HG03565 (cell line): ENCODE measurements at regions not wholly inside any gene's neighbourhood (a gene's known extent, or its start where the extent isn't known, plus 50 kb on each side); places are given as distances from the start of the nearest gene placed in this dataset.

Experiments used
- ATAC-seq: cut with Tn5 transposase; IDR thresholded peaks from one replicate; pipeline ENCODE4 v1.9.1; 2021; ENCODE audit warnings: mild to moderate bottlenecking, moderate library complexity; ENCODE audit not compliant: unreplicated experiment

DNA sequence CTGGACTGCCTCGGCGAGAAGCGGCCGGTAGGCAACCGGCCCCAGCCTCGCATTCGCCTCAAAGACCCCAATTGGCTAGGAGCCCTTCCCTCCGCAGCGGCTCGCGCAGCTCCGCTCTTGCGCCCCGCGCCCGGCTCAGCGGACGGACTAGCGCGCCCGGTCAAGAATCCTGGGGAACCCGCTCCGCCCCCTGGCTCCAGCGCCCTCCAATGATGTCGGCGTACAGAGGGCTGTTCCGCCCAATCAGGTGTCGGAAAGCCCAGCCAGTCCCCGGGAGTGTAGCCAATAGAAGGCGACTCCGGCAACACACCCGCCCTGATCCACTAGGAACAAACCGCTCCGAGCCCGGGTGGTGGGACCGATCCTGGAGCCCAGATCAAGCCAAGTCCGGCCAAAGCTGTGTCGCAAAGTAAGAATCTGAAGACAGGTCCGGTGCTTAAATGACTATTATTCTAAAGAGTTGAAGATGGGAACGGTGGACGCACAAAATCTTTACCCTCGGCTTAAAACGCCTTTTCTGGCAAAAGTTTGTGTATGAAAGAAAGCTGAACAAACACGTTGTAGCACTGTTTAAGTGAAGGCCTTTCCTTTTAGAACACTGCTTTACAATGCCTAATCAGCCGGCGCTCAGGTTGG is 132.2 kb downstream of the OGFRL1 start:
- peak; percentile 97 for ATAC-seq

DNA sequence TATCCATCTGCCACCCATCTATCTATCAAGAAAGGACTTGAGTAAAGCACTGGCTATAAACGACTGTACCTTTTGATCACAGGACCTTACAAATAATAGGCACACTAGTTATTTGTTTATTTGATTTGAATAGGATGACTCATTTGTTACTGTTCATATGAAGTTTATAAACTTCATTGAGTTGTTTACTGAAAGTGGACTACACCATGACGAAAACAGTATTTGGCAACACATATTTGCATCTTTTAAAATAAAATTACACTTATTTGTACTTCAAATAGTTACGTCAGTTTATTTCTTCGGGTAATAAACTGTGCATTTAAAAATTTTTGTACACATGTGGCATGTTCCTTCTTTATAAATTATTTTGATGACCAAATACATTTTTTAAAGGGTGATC is 133.0 kb downstream of the OGFRL1 start:
- ATAC-seq, result no peak

DNA sequence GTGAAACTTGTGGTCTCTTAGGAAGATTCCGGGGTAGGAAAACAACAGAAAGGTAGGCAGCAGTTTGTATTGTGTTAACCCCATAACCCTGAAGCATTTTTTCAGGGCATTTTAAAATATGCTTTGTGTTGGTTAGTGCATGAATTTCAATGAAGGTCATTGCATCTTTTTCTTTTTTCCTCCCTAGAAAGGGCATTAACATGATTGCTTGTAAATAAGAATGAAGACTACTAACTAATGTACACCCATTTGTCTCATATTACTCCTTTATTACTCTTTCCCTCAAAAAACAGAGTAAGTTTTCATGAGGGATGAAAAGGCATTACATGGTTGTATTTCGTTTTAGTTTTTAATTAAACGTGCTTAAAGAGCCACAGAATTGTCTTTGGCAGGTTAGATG is 141.4 kb downstream of the OGFRL1 start:
- ATAC-seq, result no peak

DNA sequence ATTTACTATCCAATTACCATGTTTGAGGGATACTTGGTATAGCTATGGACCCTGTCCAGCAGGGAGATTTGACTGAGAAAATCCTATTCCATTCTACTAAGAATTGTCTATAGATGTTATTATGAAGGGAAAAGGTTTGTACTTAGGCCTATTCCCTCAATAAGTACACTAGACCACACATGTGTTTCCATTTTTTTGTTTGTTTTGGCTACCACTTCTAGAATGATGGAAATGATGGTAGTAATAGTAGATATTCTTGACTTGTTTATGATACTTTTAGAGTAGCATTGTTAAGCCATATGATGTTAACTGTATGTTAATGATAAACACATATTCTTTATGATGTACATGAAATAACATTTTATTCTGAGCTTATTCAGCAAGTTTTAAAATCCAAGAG is 144.8 kb downstream of the OGFRL1 start:
- no peak for ATAC-seq

DNA sequence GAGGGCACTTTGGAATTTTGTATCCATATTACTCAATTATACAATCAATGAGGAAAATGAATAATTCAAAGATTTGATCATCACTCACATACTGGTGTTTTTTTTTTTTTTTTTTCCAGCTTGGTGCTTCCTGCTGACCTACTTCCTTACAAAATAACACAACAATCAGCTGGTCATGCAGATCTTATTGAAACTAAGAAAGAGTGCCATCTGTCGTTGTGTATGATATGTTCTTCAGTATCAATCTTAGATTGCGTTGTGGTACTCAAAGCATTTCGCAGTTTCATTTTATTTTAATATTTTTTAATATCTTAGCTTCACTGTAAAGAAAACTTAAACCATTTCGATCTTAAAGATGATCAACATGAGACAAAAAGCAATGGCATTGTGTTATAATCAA is 155.6 kb downstream of the OGFRL1 start:
- no peak for ATAC-seq

DNA sequence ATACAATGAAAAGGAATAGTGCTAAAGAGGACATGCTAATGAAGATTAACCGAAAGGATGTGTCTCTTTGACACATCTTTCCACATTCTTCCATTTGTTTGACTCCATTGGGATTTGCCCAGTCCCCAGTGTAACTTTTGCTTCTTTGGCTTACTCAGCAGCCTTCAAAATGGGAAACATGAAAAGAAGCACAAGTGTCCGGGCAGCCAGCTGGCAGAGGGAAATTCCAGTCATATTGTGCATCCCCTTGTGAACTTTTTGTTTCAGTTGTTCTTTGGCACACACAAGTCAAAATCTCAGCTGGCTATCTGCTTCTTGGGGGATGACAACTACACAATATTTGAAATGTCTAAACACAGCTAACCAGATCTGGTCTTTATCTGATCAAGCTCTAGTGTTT is 157.4 kb downstream of the OGFRL1 start:
- peak; percentile 25 for ATAC-seq

DNA sequence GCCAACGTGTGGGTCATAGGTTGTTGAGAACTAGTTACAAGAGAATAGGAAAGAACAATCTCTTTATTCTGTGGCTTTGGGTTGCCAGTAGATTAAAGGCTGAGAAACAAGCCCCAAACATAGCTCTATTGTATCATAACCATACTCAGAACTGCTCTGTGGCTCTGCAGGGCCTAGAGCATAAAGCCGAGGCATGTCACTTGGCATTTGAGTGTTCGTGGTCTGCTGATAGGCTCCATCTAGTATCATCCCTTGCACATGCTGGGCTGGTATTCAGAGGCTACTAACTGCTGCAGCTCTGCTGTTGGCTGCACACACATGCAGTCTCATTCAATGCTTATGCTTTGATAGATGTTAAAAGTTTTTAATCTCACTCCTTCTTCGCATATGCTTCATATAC is 157.9 kb downstream of the OGFRL1 start:
- peak; percentile 45 for ATAC-seq

DNA sequence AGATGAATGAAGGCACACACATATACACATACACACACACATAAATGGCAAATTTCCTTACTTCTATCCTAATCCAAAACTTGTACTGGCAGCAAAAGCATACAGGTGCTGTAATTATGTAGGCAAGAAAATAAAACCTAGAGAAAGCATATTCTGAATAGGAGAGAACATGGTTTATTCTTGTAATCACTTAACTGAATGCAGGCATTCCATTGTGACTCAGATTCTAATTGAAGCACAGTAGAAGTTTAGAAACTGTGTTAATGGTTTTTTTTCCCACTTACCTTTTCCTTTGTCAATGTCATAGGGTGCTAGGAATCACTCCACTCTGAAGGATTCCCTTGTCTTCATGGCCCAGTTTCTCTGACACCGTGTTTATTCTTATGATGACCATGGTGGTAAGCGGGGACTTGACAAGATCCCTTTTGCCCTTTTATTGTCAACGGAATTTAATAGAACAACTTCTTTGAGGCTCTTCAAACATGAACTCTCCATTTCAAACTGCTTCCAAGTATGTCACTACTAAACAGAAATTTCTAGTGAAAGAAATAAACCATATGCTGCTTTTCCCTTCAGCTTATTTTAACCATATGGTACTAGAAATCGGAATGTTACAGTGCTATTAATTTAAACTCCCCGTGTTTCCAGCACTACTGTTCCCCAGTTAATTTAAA is 164.2 kb downstream of the OGFRL1 start:
- ATAC-seq, result no peak

DNA sequence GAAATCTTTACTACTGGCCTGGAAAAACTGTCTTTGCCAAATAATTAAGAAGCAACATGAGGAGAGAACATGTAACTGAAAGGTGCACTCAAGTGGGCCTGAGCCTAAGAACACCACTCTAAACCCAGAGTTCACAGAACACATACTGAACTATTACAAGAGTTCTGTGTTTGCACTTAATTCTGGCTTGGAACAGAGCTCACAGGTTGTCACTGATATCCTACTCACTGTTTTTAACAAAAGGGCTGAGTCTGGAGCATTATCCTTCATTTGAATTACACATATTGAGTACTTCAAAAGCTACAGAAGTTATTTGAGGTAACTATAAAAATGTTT is 164.7 kb downstream of the OGFRL1 start:
- no peak for ATAC-seq

DNA sequence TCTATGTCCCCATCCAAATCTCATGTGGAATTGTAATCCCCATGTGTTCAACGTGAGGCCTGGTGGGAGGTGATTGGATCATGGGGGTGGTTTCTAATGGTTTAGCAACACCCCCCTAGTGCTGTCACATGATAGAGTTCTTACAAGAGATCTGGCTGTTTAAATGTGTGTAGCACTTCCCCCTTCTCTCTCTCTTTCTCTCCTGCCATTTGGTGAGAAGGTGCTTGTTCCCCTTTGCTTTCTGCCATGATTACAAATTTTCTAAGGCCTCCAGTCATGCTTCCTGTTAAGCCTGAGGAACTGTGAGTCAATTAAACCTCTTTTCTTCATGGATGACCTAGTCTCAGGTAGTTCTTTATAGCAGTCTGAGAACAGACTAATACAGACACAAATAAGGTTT is 165.4 kb downstream of the OGFRL1 start:
- ATAC-seq, result no peak

DNA sequence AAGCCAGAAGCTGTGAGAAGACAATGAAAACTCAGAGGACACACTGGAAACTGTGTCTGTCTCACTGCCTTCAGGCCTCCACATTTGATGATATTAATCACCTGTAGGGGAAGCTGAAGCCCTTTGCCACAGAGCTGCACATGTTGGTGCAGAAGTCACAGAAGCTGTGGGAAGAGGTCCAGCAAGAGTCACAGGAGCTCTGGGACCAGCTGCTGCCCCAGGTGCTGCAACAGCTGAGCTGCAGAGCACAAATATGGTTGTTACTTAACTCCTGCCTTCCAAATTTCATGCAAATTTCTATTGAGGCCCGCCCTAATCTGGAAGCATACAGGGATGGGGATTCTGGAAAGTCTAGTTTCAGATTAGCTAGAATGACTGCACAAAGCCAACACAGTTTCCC is 169.3 kb downstream of the OGFRL1 start:
- no peak for ATAC-seq

DNA sequence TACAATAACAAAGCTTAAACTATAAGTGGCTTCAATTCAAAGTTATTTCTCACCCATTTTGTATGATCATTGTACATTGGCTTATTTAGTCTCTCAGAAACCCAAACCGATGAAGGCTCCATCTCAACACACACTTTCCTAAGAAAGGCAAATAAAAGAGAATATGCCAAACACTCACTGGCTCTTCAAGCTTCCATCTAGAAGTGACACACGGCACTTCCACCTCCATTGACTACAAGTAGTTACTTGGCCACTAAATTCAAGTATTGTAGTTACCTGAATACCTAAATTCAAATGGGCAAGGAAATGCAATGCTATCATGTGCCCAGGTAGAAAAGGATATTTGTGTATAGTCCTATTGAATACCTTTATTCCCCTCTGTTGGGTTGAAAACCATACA is 170.6 kb downstream of the OGFRL1 start:
- ATAC-seq, result no peak

DNA sequence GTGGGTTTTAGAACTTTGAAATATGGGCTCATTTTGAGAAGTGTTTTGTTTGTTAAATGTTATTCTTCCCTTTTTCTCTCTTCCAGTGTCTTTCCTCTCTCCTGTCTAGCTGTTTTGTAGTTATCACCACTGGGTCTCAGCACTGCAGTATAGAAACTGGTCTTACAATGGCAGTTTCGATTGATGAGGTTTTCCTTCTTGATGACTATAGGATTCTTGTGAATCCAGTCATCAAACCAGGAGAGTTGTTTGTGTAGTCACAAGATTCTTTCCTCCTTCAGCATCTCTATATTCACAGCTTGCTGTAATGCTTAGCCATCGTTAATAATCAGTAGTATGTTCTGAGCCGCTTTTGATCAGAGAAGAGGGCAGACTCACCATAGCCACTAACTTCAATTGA is 172.3 kb downstream of the OGFRL1 start:
- no peak for ATAC-seq

DNA sequence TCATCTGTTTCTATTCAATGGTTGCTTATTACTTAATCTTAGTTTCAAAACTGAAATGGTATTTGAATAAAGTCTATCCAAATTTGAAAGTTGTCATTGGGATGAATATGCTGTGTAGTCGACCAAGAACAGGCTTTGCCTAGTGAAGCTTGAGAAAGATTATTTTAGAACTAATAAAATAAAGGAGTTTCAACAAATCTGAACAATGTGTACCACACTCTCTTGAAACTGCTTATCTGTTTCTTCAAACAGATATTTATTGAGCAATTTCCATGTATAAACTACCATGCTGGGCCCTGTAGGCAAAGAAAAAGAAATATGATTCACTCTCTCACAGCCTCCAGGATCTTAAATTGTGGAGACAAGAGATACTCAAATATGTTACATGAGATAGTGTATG is 174.4 kb downstream of the OGFRL1 start:
- ATAC-seq, result no peak

DNA sequence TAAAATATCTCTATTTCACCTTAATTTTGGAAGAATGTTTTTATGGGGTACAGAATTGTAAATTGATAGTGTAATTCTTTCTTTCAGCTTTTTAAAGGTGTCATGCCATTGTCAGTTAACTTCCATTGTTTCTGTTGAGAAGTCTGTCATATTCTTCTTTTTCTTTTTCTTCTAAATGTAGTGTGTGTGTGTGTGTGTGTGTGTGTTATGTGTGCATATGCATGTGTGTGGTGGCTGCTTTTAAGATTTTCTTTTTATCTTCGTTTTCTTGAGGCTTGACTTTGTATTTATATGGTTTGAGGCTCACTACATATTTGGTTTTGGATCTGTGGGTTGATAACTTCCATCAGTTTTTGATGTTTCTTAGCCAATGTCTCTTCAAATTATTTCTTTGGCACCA is 176.5 kb downstream of the OGFRL1 start:
- no peak for ATAC-seq

DNA sequence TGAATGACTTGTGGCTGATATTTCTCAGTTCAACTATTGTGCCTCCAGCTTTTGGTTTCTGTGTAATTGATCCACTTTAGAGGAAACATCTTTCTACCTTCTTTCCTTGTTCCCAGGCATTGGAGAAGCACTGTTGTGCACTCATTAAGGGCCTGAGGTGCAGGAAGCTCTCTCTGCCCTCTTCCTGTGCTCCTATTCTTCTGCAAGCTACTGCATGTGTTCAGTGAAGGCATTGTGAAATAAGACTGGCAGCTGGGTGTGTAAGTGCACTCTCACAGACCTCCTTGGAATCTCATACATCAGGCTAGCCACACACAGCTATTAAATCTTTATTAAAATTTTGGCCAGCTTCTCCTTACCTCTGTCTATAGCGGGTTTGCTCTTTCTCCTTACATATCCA is 177.8 kb downstream of the OGFRL1 start:
- ATAC-seq, result no peak

DNA sequence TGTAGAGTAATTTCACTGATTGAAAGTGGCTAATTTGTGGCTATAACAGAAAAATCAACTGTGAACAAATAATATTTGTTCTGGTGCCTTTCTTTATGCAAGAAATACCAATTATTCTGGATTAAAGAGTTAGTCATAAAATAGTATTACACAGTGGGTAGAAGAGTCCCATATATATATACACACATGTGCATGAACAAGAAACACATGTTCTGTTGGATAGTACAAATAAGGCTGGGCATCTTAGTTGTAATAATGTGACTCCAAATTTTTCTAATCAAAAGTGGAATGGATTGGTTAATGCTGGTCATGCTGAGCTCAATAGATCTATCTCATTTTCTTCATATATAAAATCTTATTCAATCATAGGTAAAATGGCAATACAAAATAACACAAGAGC is 179.4 kb downstream of the OGFRL1 start:
- ATAC-seq, result no peak

DNA sequence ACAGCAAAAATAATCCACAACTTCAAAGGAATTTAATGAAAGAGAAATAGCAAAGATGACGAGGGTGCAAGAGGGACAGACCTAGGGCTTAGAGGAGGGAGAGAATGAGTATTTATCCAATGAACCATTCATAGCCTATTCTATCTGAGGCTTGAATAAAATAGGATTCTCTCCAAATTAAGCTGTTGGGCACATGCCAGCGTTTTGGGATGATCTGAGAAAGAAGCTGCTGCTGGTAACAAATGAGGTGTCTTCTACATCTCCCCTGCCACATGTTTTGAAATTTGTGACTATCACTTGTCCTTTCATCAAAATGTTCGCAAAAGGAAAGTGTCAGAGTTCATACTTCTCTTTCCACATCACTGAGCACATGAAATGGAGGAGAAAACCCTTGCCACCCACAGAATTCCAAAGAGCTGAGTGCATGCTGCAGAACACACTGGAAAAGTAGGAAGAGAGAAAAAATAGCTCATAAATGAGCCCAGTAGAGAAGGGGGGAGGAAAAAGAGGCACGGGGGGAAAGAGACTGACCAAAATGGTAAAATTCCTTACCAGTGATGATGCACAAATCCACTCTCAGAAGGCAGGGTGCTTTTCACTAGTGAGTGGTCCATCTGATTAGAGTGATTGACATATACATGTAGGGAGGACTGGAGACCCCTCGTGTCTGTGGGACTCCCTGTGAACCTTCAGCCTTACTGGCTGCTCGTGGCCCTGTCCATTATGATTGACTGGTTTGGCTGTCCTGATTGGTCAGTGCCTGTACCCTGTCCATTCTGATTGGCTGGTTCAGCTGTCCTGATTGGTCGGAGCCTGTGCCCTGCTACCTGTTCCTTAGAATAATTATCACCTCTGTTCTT is 180.5 kb downstream of the OGFRL1 start:
- no peak for ATAC-seq

DNA sequence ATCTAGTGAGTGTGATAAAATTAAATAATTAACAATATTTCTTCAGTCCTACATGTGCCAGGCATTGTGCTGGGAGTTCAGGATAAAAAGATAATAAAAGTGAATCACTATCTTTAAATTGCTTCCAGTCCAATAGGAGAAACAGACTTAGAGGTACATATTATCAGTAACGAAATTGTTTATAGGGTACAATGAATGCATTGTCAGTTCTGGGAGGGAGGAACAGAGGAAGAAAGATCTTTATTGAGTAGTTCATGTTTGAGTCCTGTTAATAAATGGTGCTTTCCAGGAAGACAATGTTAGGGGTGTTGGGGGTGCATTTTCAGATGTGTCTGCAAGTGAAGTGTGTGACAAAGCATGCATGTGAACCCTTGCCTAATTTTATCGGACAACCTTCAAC is 183.1 kb downstream of the OGFRL1 start:
- ATAC-seq, result no peak

DNA sequence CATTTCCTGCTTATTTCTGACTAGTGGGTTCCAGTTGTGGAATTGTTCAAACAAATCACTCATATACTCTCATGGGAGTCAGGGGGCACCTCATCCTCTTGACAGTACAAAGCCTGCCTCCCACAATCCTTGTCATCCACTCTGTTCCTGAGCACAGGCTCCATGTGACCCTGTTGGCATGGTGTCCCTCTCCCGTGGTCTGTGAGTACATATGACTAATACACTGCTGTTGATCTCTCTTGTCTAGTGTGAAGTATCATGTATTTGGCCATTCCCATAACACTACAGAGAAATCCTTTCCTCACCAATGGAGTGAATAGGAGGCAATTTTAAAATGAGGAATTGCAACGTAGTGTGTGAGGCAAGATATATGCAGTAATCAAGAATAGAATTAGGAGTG is 185.3 kb downstream of the OGFRL1 start:
- no peak for ATAC-seq

DNA sequence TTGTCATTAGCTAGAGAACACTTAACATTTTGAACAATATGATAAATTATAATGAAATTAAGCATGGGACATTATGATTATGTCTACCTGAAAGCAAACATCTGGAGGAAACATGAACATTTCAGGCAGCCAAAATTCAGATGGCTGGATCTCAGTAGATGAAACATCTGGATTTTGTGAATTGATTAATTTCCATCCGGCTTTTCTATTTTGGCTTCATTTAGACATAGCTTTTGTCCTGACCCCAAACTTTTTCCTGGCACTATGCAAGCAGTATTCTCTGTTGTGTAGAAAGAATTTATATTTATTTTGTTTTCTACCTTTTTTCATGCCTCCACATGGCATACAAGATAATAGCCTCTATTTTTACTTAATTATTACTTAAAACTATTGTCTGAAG is 186.3 kb downstream of the OGFRL1 start:
- ATAC-seq, result no peak

DNA sequence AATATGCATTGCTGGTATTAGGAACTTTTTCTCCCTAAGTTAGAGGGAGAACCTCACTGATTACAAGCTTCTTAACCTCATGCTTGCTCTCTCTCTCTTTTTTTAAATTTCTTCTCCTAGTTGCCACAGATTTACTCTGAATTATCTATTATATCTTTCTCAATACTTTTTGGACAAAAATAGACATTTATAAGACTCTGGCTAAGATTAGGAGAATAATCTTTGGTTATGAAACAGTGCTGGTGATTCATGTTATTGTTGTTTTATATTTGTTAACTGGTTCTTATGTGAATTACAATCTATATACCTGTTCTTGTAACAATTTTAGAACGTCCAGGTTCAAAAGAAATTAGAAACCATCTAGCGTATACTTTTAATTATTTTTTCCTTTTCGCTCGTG is 187.8 kb downstream of the OGFRL1 start:
- no peak for ATAC-seq
